Epithelial cell of proximal tubule (primary cell): ENCODE measurements at regions not wholly inside any gene's neighbourhood (a gene's known extent, or its start where the extent isn't known, plus 50 kb on each side); places are given as distances from the start of the nearest gene placed in this dataset.

Experiments
- DNase-seq: peaks from one replicate; pipeline ENCODE4 v3.0.0-alpha.2; 2011; ENCODE audit warnings: low read depth
- H3K4me3 ChIP-seq: 2 replicates; pipeline ENCODE4 v1.5.1; 2011; ENCODE audit warnings: low read depth, mild to moderate bottlenecking, low read length
- CTCF ChIP-seq: conservative IDR thresholded peaks from 2 replicates; pipeline ENCODE4 v1.5.1; 2012; ENCODE audit warnings: low read depth, mild to moderate bottlenecking, low read length

DNA sequence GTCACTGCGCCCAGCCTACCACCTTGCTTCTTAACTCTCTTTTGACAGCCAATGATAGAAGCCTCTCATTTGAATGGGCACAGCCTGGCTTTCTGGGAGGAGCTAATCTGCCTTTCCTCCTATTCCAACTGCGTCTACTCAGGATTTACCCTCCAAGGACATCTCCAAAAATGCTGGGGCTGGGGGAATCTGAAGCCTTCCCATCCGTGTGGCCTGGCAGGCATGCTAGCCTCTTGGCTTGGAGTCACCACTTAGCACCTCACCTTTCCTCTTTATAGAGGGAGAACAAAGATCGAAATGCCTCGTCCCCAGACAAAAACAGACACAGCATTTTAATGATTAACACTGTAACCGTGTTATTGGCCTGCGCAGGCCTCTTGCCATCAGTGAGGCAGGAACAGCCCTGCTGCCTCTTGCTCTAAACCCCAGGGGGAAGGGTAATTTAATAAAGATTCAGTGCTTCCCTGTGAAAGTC, 108.2 kb upstream of the KLF4 start:
- no peak overlapping the region for H3K4me3 ChIP-seq
- no peak for TF ChIP-seq CTCF
- DNase-seq, result no peak

GRCh38 chr9:107594908-107595530, 105.5 kb upstream of the KLF4 start:
- no peak for TF ChIP-seq CTCF
- H3K4me3 ChIP-seq, result no peak overlapping the region
- no peak for DNase-seq

DNA sequence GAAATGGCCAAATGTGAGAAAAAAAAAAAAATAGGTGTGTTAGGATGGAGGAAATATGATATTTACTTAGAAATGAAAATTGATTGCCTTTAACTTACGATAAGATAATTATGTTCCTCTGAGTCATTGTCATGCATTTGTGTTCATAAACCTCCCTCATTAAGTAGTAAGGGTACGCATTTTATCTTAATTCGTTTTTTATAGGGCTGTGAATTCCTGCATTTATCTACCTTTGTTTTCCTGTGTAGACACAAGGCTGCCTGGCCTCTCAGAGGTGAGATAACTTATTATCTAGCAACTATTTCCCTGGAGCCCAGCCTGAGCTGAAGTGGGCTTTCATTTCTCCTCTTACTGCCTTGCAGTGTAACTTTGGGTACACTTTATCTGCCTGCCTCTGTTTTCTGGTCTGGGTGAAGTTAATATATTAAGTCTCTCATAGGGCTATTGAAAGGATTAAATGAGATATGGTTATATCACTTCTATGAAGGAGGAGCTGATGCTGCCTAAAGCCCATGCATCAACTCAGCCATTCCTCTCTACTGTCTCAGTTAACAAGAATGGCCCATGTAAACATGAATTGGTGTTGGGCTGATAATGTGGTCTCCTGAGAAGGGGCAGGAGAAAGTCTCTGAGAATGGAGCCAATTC, 103.8 kb upstream of the KLF4 start:
- no peak for TF ChIP-seq CTCF
- no peak for DNase-seq
- no peak overlapping the region for H3K4me3 ChIP-seq

- no peak for TF ChIP-seq CTCF
- no peak for DNase-seq
Measured at GRCh38 chr9:107592424-107592823, 102.9 kb upstream of the KLF4 start.

DNA sequence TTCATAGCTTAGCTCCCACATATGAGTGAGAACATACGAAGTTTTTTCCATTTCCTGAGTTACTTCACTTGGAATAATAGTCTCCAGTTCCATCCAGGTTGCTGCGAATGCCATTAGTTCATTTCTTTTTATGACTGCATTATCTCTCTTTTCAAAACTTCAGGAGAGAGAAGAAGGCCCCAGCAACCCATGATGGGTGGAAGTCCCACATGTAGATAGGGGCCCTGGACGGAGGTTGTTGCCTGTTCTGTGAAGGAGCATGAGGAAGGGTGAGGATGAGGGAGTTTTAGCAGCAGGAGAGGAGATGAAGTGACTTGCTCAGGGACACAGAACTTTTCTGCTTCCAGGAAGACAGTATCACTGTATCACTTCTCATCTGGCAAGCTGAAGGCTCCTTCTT, 102.2 kb upstream of the KLF4 start:
- DNase-seq, result no peak
- no peak overlapping the region for H3K4me3 ChIP-seq
- no peak for TF ChIP-seq CTCF

More at GRCh38 chr9:107592424-107592823, 102.9 kb upstream of the KLF4 start:
- H3K4me3 ChIP-seq, result no peak overlapping the region

- no peak for TF ChIP-seq CTCF
- DNase-seq, result no peak
- H3K4me3 ChIP-seq, result no peak overlapping the region
Measured at GRCh38 chr9:107588393-107588792, 98.8 kb upstream of the KLF4 start.
